ENCODE measurements at regions not wholly inside any gene's neighbourhood (a gene's known extent, or its start where the extent isn't known, plus 50 kb on each side); places are given as distances from the start of the nearest gene placed in this dataset.
"Not testable (repeated sequence)": the region's sequence is repeated elsewhere in the genome, so short reads cannot be mapped to it uniquely, and the experiment has no call there.

GRCh38 chr20:40073535-40074111 lies 615.4 kb downstream of the MAFB start:
- DNase-seq (ENCODE audit: low spot score): no peak

GRCh38 chr20:40072907-40073306 lies 616.1 kb downstream of the MAFB start:
- DNase-seq (ENCODE audit: low spot score): no peak

GRCh38 chr20:40056171-40056570 lies 632.9 kb downstream of the MAFB start:
- DNase-seq (ENCODE audit: low spot score): no peak

GRCh38 chr20:40055711-40056110 lies 633.3 kb downstream of the MAFB start:
- DNase-seq (ENCODE audit: low spot score): no peak

GRCh38 chr20:40054311-40054710 lies 634.7 kb downstream of the MAFB start:
- no peak for DNase-seq (ENCODE audit: low spot score)

GRCh38 chr20:40050596-40050995 lies 638.4 kb downstream of the MAFB start:
- no peak for DNase-seq (ENCODE audit: low spot score)

- no peak for DNase-seq (ENCODE audit: low spot score)
These were observed 639.2 kb downstream of the MAFB start for GRCh38 chr20:40049854-40050253.

- peak; percentile 8 for DNase-seq (ENCODE audit: low spot score)
These were observed 642.3 kb downstream of the MAFB start for GRCh38 chr20:40046703-40047102.

GRCh38 chr20:40037511-40037910 lies 651.5 kb downstream of the MAFB start:
- no peak for DNase-seq (ENCODE audit: low spot score)

- DNase-seq (ENCODE audit: low spot score): no peak
These were observed 659.4 kb downstream of the MAFB start for GRCh38 chr20:40029589-40029988.

- DNase-seq (ENCODE audit: low spot score): no peak
These were observed 669.5 kb downstream of the MAFB start for GRCh38 chr20:40019510-40019909.

- no peak for DNase-seq (ENCODE audit: low spot score)
These were observed 671.3 kb downstream of the MAFB start for GRCh38 chr20:40017765-40018164.

GRCh38 chr20:40016890-40017289 lies 672.1 kb downstream of the MAFB start:
- DNase-seq (ENCODE audit: low spot score): no peak

- DNase-seq (ENCODE audit: low spot score): no peak
These were observed 672.6 kb downstream of the MAFB start for GRCh38 chr20:40016392-40016791.

- not testable (repeated sequence) for DNase-seq (ENCODE audit: low spot score)
These were observed 677.0 kb downstream of the MAFB start for GRCh38 chr20:40012026-40012425.

- peak; percentile 9 for DNase-seq (ENCODE audit: low spot score)
These were observed 678.6 kb downstream of the MAFB start for GRCh38 chr20:40010483-40010882.

- DNase-seq (ENCODE audit: low spot score): no peak
These were observed 679.5 kb downstream of the MAFB start for GRCh38 chr20:40009542-40009941.

GRCh38 chr20:40008177-40008576 lies 680.9 kb downstream of the MAFB start:
- no peak for DNase-seq (ENCODE audit: low spot score)

- no peak for DNase-seq (ENCODE audit: low spot score)
These were observed 682.7 kb downstream of the MAFB start for GRCh38 chr20:40006168-40006860.

GRCh38 chr20:40004092-40004491 lies 684.9 kb downstream of the MAFB start:
- DNase-seq (ENCODE audit: low spot score): not testable (repeated sequence)

GRCh38 chr20:39993742-39994141 lies 695.3 kb downstream of the MAFB start:
- DNase-seq (ENCODE audit: low spot score): no peak

GRCh38 chr20:39990692-39991091 lies 698.3 kb downstream of the MAFB start:
- no peak for DNase-seq (ENCODE audit: low spot score)

GRCh38 chr20:39988991-39989390 lies 700.0 kb downstream of the MAFB start:
- DNase-seq (ENCODE audit: low spot score): no peak
